H1 (cell line): ENCODE measurements at regions not wholly inside any gene's neighbourhood (a gene's known extent, or its start where the extent isn't known, plus 50 kb on each side); places are given as distances from the start of the nearest gene placed in this dataset.
"Not testable (repeated sequence)": the region's sequence is repeated elsewhere in the genome, so short reads cannot be mapped to it uniquely, and the experiment has no call there.

Experiments
- EZH2 ChIP-seq: fragments of 200-600 bp; sonication (generic); IDR thresholded peaks from 2 replicates; pipeline ENCODE4 v1.7.1; 2012; ENCODE audit warnings: low read depth, mild to moderate bottlenecking, moderate library complexity, low read length, inconsistent platforms; ENCODE audit not compliant: severe bottlenecking
- SP2 ChIP-seq: IDR thresholded peaks from 2 replicates; pipeline ENCODE4 v1.6.1; 2012; ENCODE audit warnings: mild to moderate bottlenecking, low read length, inconsistent platforms

GRCh38 chr12:34109909-34110531 lies 87.7 kb downstream of the ALG10 start:
- not testable (repeated sequence) for TF ChIP-seq EZH2, SP2
